ENCODE measurements at regions not wholly inside any gene's neighbourhood (a gene's known extent, or its start where the extent isn't known, plus 50 kb on each side); places are given as distances from the start of the nearest gene placed in this dataset.
"Not testable (repeated sequence)": the region's sequence is repeated elsewhere in the genome, so short reads cannot be mapped to it uniquely, and the experiment has no call there.

- Histone ChIP-seq H3K9me3 (ENCODE audit: control insufficient read depth, low read length) (no peaks in the 10 kb centered on the region), H3K36me3 (ENCODE audit: control insufficient read depth, insufficient read depth, low read length) (no peaks in the 10 kb centered on the region), H3K27me3 (ENCODE audit: control insufficient read depth, insufficient read depth, low read length) (no peaks in the 10 kb centered on the region)
These were observed 206.6 kb downstream of the ACKR3 start for GRCh38 chr2:236776206-236776605.

GRCh38 chr2:236776695-236777251 is 207.1 kb downstream of the ACKR3 start:
- H3K4me3 ChIP-seq (ENCODE audit: low read length): no peak overlapping the region
- no peaks in the 10 kb centered on the region for H3K9me3 ChIP-seq (ENCODE audit: control insufficient read depth, low read length)
- no peaks in the 10 kb centered on the region for H3K36me3 ChIP-seq (ENCODE audit: control insufficient read depth, insufficient read depth, low read length)
- H3K4me1 ChIP-seq (ENCODE audit: control insufficient read depth, insufficient read depth, low read length): no peaks in the 10 kb centered on the region
- H3K27me3 ChIP-seq (ENCODE audit: control insufficient read depth, insufficient read depth, low read length): peaks cover 5% of the 10 kb centered on the region
- H3K9ac ChIP-seq (ENCODE audit: low read length): no peak overlapping the region

More at GRCh38 chr2:236776206-236776605, 206.6 kb downstream of the ACKR3 start:
- Histone ChIP-seq H3K4me3 (ENCODE audit: low read length) (no peak overlapping the region), H3K9ac (ENCODE audit: low read length) (no peak overlapping the region), H3K4me1 (ENCODE audit: control insufficient read depth, insufficient read depth, low read length) (no peaks in the 10 kb centered on the region)

- no peak overlapping the region for H3K9ac ChIP-seq (ENCODE audit: low read length)
- no peaks in the 10 kb centered on the region for H3K4me1 ChIP-seq (ENCODE audit: control insufficient read depth, insufficient read depth, low read length)
- peaks cover 8% of the 10 kb centered on the region for H3K27me3 ChIP-seq (ENCODE audit: control insufficient read depth, insufficient read depth, low read length)
- no peak overlapping the region for H3K4me3 ChIP-seq (ENCODE audit: low read length)
- no peaks in the 10 kb centered on the region for H3K36me3 ChIP-seq (ENCODE audit: control insufficient read depth, insufficient read depth, low read length)
- H3K9me3 ChIP-seq (ENCODE audit: control insufficient read depth, low read length): no peaks in the 10 kb centered on the region
These were observed 207.8 kb downstream of the ACKR3 start for GRCh38 chr2:236777408-236777807.

GRCh38 chr2:236781933-236782816 is 212.6 kb downstream of the ACKR3 start:
- H3K9me3 ChIP-seq (ENCODE audit: control insufficient read depth, low read length): no peaks in the 10 kb centered on the region
- no peak overlapping the region for H3K4me3 ChIP-seq (ENCODE audit: low read length)
- H3K36me3 ChIP-seq (ENCODE audit: control insufficient read depth, insufficient read depth, low read length): no peaks in the 10 kb centered on the region
- peaks cover 11% of the 10 kb centered on the region for H3K4me1 ChIP-seq (ENCODE audit: control insufficient read depth, insufficient read depth, low read length)
- no peak overlapping the region for H3K9ac ChIP-seq (ENCODE audit: low read length)
- H3K27me3 ChIP-seq (ENCODE audit: control insufficient read depth, insufficient read depth, low read length): peaks cover 8% of the 10 kb centered on the region

GRCh38 chr2:236782938-236783337 is 213.3 kb downstream of the ACKR3 start:
- Histone ChIP-seq H3K9ac (ENCODE audit: low read length) (no peak overlapping the region), H3K4me3 (ENCODE audit: low read length) (no peak overlapping the region), H3K27me3 (ENCODE audit: control insufficient read depth, insufficient read depth, low read length) (peaks cover 8% of the 10 kb centered on the region), H3K4me1 (ENCODE audit: control insufficient read depth, insufficient read depth, low read length) (peaks cover 11% of the 10 kb centered on the region), H3K9me3 (ENCODE audit: control insufficient read depth, low read length) (no peaks in the 10 kb centered on the region), H3K36me3 (ENCODE audit: control insufficient read depth, insufficient read depth, low read length) (no peaks in the 10 kb centered on the region)

- Histone ChIP-seq H3K4me3 (ENCODE audit: low read length) (no peak overlapping the region), H3K9me3 (ENCODE audit: control insufficient read depth, low read length) (no peaks in the 10 kb centered on the region), H3K27me3 (ENCODE audit: control insufficient read depth, insufficient read depth, low read length) (peaks cover 8% of the 10 kb centered on the region), H3K36me3 (ENCODE audit: control insufficient read depth, insufficient read depth, low read length) (no peaks in the 10 kb centered on the region), H3K4me1 (ENCODE audit: control insufficient read depth, insufficient read depth, low read length) (peaks cover 11% of the 10 kb centered on the region), H3K9ac (ENCODE audit: low read length) (no peak overlapping the region)
These were observed 213.9 kb downstream of the ACKR3 start for GRCh38 chr2:236783417-236784020.

- H3K9ac ChIP-seq (ENCODE audit: low read length): no peak overlapping the region
- H3K36me3 ChIP-seq (ENCODE audit: control insufficient read depth, insufficient read depth, low read length): no peaks in the 10 kb centered on the region
- H3K4me3 ChIP-seq (ENCODE audit: low read length): no peak overlapping the region
- H3K4me1 ChIP-seq (ENCODE audit: control insufficient read depth, insufficient read depth, low read length): peaks cover 11% of the 10 kb centered on the region
- no peaks in the 10 kb centered on the region for H3K9me3 ChIP-seq (ENCODE audit: control insufficient read depth, low read length)
- H3K27me3 ChIP-seq (ENCODE audit: control insufficient read depth, insufficient read depth, low read length): peaks cover 8% of the 10 kb centered on the region
These were observed 216.0 kb downstream of the ACKR3 start for GRCh38 chr2:236785611-236786057.

GRCh38 chr2:236786751-236787150 is 217.1 kb downstream of the ACKR3 start:
- H3K27me3 ChIP-seq (ENCODE audit: control insufficient read depth, insufficient read depth, low read length): peaks cover 3% of the 10 kb centered on the region
- H3K36me3 ChIP-seq (ENCODE audit: control insufficient read depth, insufficient read depth, low read length): no peaks in the 10 kb centered on the region
- H3K9me3 ChIP-seq (ENCODE audit: control insufficient read depth, low read length): no peaks in the 10 kb centered on the region
- peaks cover 11% of the 10 kb centered on the region for H3K4me1 ChIP-seq (ENCODE audit: control insufficient read depth, insufficient read depth, low read length)
- H3K9ac ChIP-seq (ENCODE audit: low read length): no peak overlapping the region
- no peak overlapping the region for H3K4me3 ChIP-seq (ENCODE audit: low read length)

- not testable (repeated sequence) for H3K9ac ChIP-seq (ENCODE audit: low read length); H3K4me3 ChIP-seq (ENCODE audit: low read length); H3K9me3 ChIP-seq (ENCODE audit: control insufficient read depth, low read length); H3K27me3 ChIP-seq (ENCODE audit: control insufficient read depth, insufficient read depth, low read length); H3K36me3 ChIP-seq (ENCODE audit: control insufficient read depth, insufficient read depth, low read length)
- H3K4me1 ChIP-seq (ENCODE audit: control insufficient read depth, insufficient read depth, low read length): peaks cover 11% of the 10 kb centered on the region
These were observed 217.8 kb downstream of the ACKR3 start for GRCh38 chr2:236787376-236787775.

- H3K36me3 ChIP-seq (ENCODE audit: control insufficient read depth, insufficient read depth, low read length): no peaks in the 10 kb centered on the region
- no peaks in the 10 kb centered on the region for H3K27me3 ChIP-seq (ENCODE audit: control insufficient read depth, insufficient read depth, low read length)
- no peaks in the 10 kb centered on the region for H3K9me3 ChIP-seq (ENCODE audit: control insufficient read depth, low read length)
- peaks cover 11% of the 10 kb centered on the region for H3K4me1 ChIP-seq (ENCODE audit: control insufficient read depth, insufficient read depth, low read length)
- H3K4me3 ChIP-seq (ENCODE audit: low read length): no peak overlapping the region
- no peak overlapping the region for H3K9ac ChIP-seq (ENCODE audit: low read length)
These were observed 218.3 kb downstream of the ACKR3 start for GRCh38 chr2:236787885-236788284.

- H3K36me3 ChIP-seq (ENCODE audit: control insufficient read depth, insufficient read depth, low read length): no peaks in the 10 kb centered on the region
- H3K9ac ChIP-seq (ENCODE audit: low read length): no peak overlapping the region
- H3K27me3 ChIP-seq (ENCODE audit: control insufficient read depth, insufficient read depth, low read length): no peaks in the 10 kb centered on the region
- H3K4me1 ChIP-seq (ENCODE audit: control insufficient read depth, insufficient read depth, low read length): peaks cover 2% of the 10 kb centered on the region
- H3K4me3 ChIP-seq (ENCODE audit: low read length): no peak overlapping the region
- H3K9me3 ChIP-seq (ENCODE audit: control insufficient read depth, low read length): no peaks in the 10 kb centered on the region
These were observed 221.3 kb downstream of the ACKR3 start for GRCh38 chr2:236790963-236791362.

All from mucosa of stomach (tissue), 1 donor.